Uterus (tissue), 2 donors: ENCODE measurements at regions not wholly inside any gene's neighbourhood (a gene's known extent, or its start where the extent isn't known, plus 50 kb on each side); places are given as distances from the start of the nearest gene placed in this dataset.
"Not testable (repeated sequence)": the region's sequence is repeated elsewhere in the genome, so short reads cannot be mapped to it uniquely, and the experiment has no call there.

Source experiments
- POLR2A ChIP-seq, 2 donors: fragments of 450-650 bp; IDR thresholded peaks; one replicate each; pipeline ENCODE4 v1.6.1; 2016; ENCODE audit warnings: antibody characterized with exemption in 2 of 2, mild to moderate bottlenecking in 1 of 2, moderate library complexity in 1 of 2
- TF ChIP-seq, protein P1 (sequence below), 4 experiments: fragments of 200-600 bp in 2 of 4; fragments of 450-650 bp in 2 of 4; sonication (generic) in 2 of 4; IDR thresholded peaks; one replicate each; pipeline ENCODE4 v1.5.1; 2016 to 2019; ENCODE audit warnings: antibody characterized with exemption in 4 of 4, mild to moderate bottlenecking in 2 of 4, moderate library complexity in 1 of 4

DNA sequence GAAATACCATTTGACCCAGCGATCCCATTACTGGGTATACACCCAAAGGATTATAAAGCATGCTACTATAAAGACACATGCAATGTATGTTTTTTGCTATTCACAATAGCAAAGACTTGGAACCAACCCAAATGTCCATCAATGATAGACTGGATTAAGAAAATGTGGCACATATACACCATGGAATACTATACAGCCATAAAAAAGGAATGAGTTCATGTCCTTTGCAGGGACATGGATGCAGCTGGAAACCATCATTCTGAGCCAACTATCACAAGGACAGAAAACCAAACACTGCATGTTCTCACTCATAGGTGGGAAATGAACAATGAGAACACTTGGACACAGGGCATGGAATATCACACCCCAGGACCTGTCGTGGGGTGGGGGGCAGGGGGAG, 558.1 kb downstream of the NTRK3 start:
- not testable (repeated sequence) for TF ChIP-seq POLR2A (IDR thresholded peaks at IDR 0.05)
- TF ChIP-seq, protein P1, sequence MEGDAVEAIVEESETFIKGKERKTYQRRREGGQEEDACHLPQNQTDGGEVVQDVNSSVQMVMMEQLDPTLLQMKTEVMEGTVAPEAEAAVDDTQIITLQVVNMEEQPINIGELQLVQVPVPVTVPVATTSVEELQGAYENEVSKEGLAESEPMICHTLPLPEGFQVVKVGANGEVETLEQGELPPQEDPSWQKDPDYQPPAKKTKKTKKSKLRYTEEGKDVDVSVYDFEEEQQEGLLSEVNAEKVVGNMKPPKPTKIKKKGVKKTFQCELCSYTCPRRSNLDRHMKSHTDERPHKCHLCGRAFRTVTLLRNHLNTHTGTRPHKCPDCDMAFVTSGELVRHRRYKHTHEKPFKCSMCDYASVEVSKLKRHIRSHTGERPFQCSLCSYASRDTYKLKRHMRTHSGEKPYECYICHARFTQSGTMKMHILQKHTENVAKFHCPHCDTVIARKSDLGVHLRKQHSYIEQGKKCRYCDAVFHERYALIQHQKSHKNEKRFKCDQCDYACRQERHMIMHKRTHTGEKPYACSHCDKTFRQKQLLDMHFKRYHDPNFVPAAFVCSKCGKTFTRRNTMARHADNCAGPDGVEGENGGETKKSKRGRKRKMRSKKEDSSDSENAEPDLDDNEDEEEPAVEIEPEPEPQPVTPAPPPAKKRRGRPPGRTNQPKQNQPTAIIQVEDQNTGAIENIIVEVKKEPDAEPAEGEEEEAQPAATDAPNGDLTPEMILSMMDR (IDR thresholded peaks at IDR 0.05), result not testable (repeated sequence)
